IMR-90 (cell line): ENCODE measurements at regions not wholly inside any gene's neighbourhood (a gene's known extent, or its start where the extent isn't known, plus 50 kb on each side); places are given as distances from the start of the nearest gene placed in this dataset.

Experiments
- ATAC-seq: fragments of 200-7000 bp; cut with Tn5 transposase; 2 replicates; pipeline ENCODE4 v1.9.1; 2020; ENCODE audit warnings: low read depth, mild to moderate bottlenecking, moderate library complexity
- BruUV-seq: library from RNA; stranded (reverse); fragments of 400-500 nt; replicated peaks from 2 replicates; lab custom pipeline; 2021; lab: Mats Ljungman, UMichigan
- CTCF ChIA-PET: fragments of 300-600 bp; formaldehyde crosslinking; extraction: SDS; loops from one replicate; lab custom pipeline; 2021; ENCODE audit warnings: antibody characterized with exemption; lab: Yijun Ruan, JAX
- POLR2A ChIA-PET: fragments of 300-600 bp; sonication (Branson Sonifier 250); formaldehyde crosslinking; loops from one replicate; lab custom pipeline; 2022; ENCODE audit warnings: antibody characterized with exemption; ENCODE audit not compliant: unreplicated experiment; lab: Charles Lee
- DNase-seq: peaks from one replicate; pipeline ENCODE4 v3.0.0; 2013
- H2AFZ ChIP-seq: replicated peaks from 2 replicates; pipeline ENCODE3; 2013; ENCODE audit warnings: low read length, mild to moderate bottlenecking; ENCODE audit not compliant: poor library complexity
- H2AK5ac ChIP-seq: 2 replicates; pipeline ENCODE4 v1.6.1; 2013; ENCODE audit warnings: low read depth, low read length, inconsistent platforms
- H2AK9ac ChIP-seq: replicated peaks from 2 replicates; pipeline ENCODE3; 2013; ENCODE audit warnings: mild to moderate bottlenecking, low read depth, low read length, moderate library complexity; ENCODE audit not compliant: poor library complexity
- H2BK120ac ChIP-seq: 2 replicates; pipeline ENCODE4 v1.6.1; 2013; ENCODE audit warnings: low read depth, low read length, inconsistent platforms
- H2BK15ac ChIP-seq: 3 replicates; pipeline ENCODE4 v1.6.1; 2013; ENCODE audit warnings: low read depth, low read length, inconsistent platforms
- H2BK20ac ChIP-seq: 2 replicates; pipeline ENCODE4 v1.6.1; 2013; ENCODE audit warnings: low read depth, mild to moderate bottlenecking, inconsistent platforms, low read length, moderate library complexity
- H2BK5ac ChIP-seq: 2 replicates; pipeline ENCODE4 v1.6.1; 2013; ENCODE audit warnings: mild to moderate bottlenecking, low read depth, low read length, inconsistent platforms; ENCODE audit not compliant: poor library complexity, severe bottlenecking
- H3K14ac ChIP-seq: replicated peaks from 2 replicates; pipeline ENCODE4 v1.6.1; 2013; ENCODE audit warnings: low read depth, low read length, inconsistent platforms
- H3K18ac ChIP-seq: 2 replicates; pipeline ENCODE4 v1.6.1; 2013; ENCODE audit warnings: low read depth, low read length, control low read depth
- H3K23ac ChIP-seq: 2 replicates; pipeline ENCODE4 v1.6.1; 2013; ENCODE audit warnings: low read depth, low read length, inconsistent platforms
- H3K27ac ChIP-seq: 2 replicates; pipeline ENCODE4 v1.5.1; 2013; ENCODE audit warnings: mild to moderate bottlenecking, control low read depth, low read length; ENCODE audit not compliant: insufficient read depth
- H3K27me3 ChIP-seq: 2 replicates; pipeline ENCODE4 v1.6.1; 2013; ENCODE audit warnings: low read length; ENCODE audit not compliant: control insufficient read depth, insufficient read depth
- H3K36me3 ChIP-seq: 2 replicates; pipeline ENCODE4 v1.6.1; 2013; ENCODE audit warnings: low read length, mixed read lengths; ENCODE audit not compliant: control insufficient read depth, insufficient read depth
- H3K4ac ChIP-seq: 2 replicates; pipeline ENCODE4 v1.6.1; 2013; ENCODE audit warnings: low read depth, low read length, inconsistent platforms
- H3K4me1 ChIP-seq: 2 replicates; pipeline ENCODE4 v1.6.1; 2013; ENCODE audit warnings: low read length, mixed read lengths; ENCODE audit not compliant: control insufficient read depth, insufficient read depth
- H3K4me2 ChIP-seq: 2 replicates; pipeline ENCODE4 v1.6.1; 2013; ENCODE audit warnings: low read depth, mild to moderate bottlenecking, control low read depth, low read length, moderate library complexity
- H3K4me3 ChIP-seq: 2 replicates; pipeline ENCODE4 v1.5.1; 2013; ENCODE audit warnings: low read depth, mild to moderate bottlenecking, control low read depth, low read length, moderate library complexity; ENCODE audit not compliant: insufficient read depth
- H3K56ac ChIP-seq: 2 replicates; pipeline ENCODE4 v1.6.1; 2013; ENCODE audit warnings: low read length, inconsistent platforms; ENCODE audit not compliant: insufficient read depth; ENCODE audit errors: extremely low read depth
- H3K79me1 ChIP-seq, 2 experiments: 2 replicates each; pipeline ENCODE4 v1.6.1; 2013; ENCODE audit warnings: low read length in 2 of 2, inconsistent platforms in 1 of 2, low read depth in 1 of 2
- H3K9ac ChIP-seq: 2 replicates; pipeline ENCODE4 v1.6.1; 2013; ENCODE audit warnings: low read depth, low read length, control low read depth
- H3K9me1 ChIP-seq: 2 replicates; pipeline ENCODE4 v1.6.1; 2013; ENCODE audit warnings: low read length, inconsistent platforms; ENCODE audit not compliant: insufficient read depth
- H3K9me3 ChIP-seq: 2 replicates; pipeline ENCODE4 v1.6.1; 2013; ENCODE audit warnings: low read length; ENCODE audit not compliant: control insufficient read depth, insufficient read depth
- H4K20me1 ChIP-seq: 2 replicates; pipeline ENCODE4 v1.6.1; 2013; ENCODE audit warnings: low read length, inconsistent platforms; ENCODE audit not compliant: insufficient read depth
- H4K5ac ChIP-seq: 2 replicates; pipeline ENCODE4 v1.6.1; 2013; ENCODE audit warnings: mild to moderate bottlenecking, low read depth, low read length, control low read depth
- H4K8ac ChIP-seq, 2 experiments: 2 replicates each; pipeline ENCODE4 v1.6.1; 2013; ENCODE audit warnings: low read depth in 2 of 2, low read length in 2 of 2, control low read depth in 1 of 2, inconsistent platforms in 1 of 2
- H4K91ac ChIP-seq: 2 replicates; pipeline ENCODE4 v1.6.1; 2013; ENCODE audit warnings: low read depth, low read length, inconsistent platforms; ENCODE audit not compliant: insufficient read depth
- BHLHE40 ChIP-seq: fragments of 150-350 bp; IDR thresholded peaks from 2 replicates; pipeline ENCODE4 v1.6.1; 2016; ENCODE audit warnings: mild to moderate bottlenecking, low read depth, low read length
- CTCF ChIP-seq: conservative IDR thresholded peaks from 2 replicates; pipeline ENCODE4 v1.5.1; 2012; ENCODE audit warnings: mild to moderate bottlenecking, low read depth, low read length, improper control_type of control experiment
- FOS ChIP-seq: fragments of 150-350 bp; IDR thresholded peaks from 2 replicates; pipeline ENCODE4 v1.6.1; 2016; ENCODE audit warnings: low read depth, low read length
- MAFK ChIP-seq: IDR thresholded peaks from 2 replicates; pipeline ENCODE4 v1.6.1; 2012; ENCODE audit warnings: low read depth, low read length, improper control_type of control experiment
- RAD21 ChIP-seq: IDR thresholded peaks from 2 replicates; pipeline ENCODE4 v1.6.1; 2012; ENCODE audit warnings: low read length, improper control_type of control experiment
- RCOR1 ChIP-seq: IDR thresholded peaks from 2 replicates; pipeline ENCODE4 v1.6.1; 2012; ENCODE audit warnings: mild to moderate bottlenecking, low read length, improper control_type of control experiment; ENCODE audit not compliant: insufficient replicate concordance
- SMC3 ChIP-seq: fragments of 150-350 bp; IDR thresholded peaks from 2 replicates; pipeline ENCODE4 v1.6.1; 2016; ENCODE audit warnings: low read depth, mild to moderate bottlenecking, antibody characterized with exemption, low read length, moderate library complexity
- WGBS, 2 experiments: methylation state at CpG; one replicate each; pipeline versions ENCODE4 v1.1.5 to v1.1.7; 2013; ENCODE audit warnings: missing lambda C conversion rate in 2 of 2; ENCODE audit not compliant: insufficient read length in 1 of 2; ENCODE audit errors: extremely low coverage in 2 of 2; 5-methylcytosine and 5-hydroxymethylcytosine counted together
- dilution Hi-C: fragments of 300-500 bp; cut with HindIII; formaldehyde crosslinking; loops from one replicate; pipeline ENCODE4 v1.14.3; 2018; ENCODE audit warnings: low sequenced_read_pairs; ENCODE audit not compliant: unreplicated experiment
- in situ Hi-C: fragments of 300-500 bp; cut with MboI; formaldehyde crosslinking; loops from 3 replicates; pipeline ENCODE4 v1.14.3; 2019; ENCODE audit warnings: low sequenced_read_pairs, inconsistent platforms, mixed read lengths
- intact Hi-C: fragments of 100-400 bp; cut with micrococcal nuclease; formaldehyde crosslinking; loops from 2 replicates; pipeline ENCODE4 v1.10.0; 2022

GRCh38 chr3:176855901-176856486 is 341.3 kb downstream of the TBL1XR1 start:
- TF ChIP-seq MAFK (no peak), FOS (no peak), RAD21 (no peak), BHLHE40 (no peak), RCOR1 (no peak), CTCF (no peak), SMC3 (no peak)
- H2BK20ac ChIP-seq: no peak overlapping the region
- no peak overlapping the region for H3K4ac ChIP-seq
- H3K27me3 ChIP-seq: no peaks in the 10 kb centered on the region
- H4K8ac ChIP-seq: no peak overlapping the region
- H3K4me1 ChIP-seq: no peaks in the 10 kb centered on the region
- no peak overlapping the region for H2AK9ac ChIP-seq
- dilution Hi-C loops (no loop called here), intact Hi-C loops (no loop called here), in situ Hi-C loops (no loop called here)
- no peak overlapping the region for H3K14ac ChIP-seq
- H4K91ac ChIP-seq: no peak overlapping the region
- no peak overlapping the region for H4K5ac ChIP-seq
- DNase-seq: no peak
- no CpG with 5 or more reads among the region's 2 CpGs for WGBS, 2 experiments
- no peak overlapping the region for H3K27ac ChIP-seq
- H2BK120ac ChIP-seq: no peak overlapping the region
- no peaks in the 10 kb centered on the region for H3K36me3 ChIP-seq
- H3K9me1 ChIP-seq: no peaks in the 10 kb centered on the region
- BruUV-seq: no TSS peak
- H4K20me1 ChIP-seq: no peaks in the 10 kb centered on the region
- no peaks in the 10 kb centered on the region for H3K9me3 ChIP-seq
- no peak overlapping the region for H3K23ac ChIP-seq
- H3K79me1 ChIP-seq: no peaks in the 10 kb centered on the region
- no peak overlapping the region for H3K56ac ChIP-seq
- ChIA-PET CTCF (interaction anchor here (0.6 kb wide), 1 partner anchor 1049 kb away, joined by 3 read pairs; no protein-coding TSS in a partner anchor), POLR2A (no interaction called here)
- H3K9ac ChIP-seq: no peak overlapping the region
- H3K18ac ChIP-seq: no peak overlapping the region
- H3K4me3 ChIP-seq: no peak overlapping the region
- no peak overlapping the region for H2BK15ac ChIP-seq
- no peak overlapping the region for H2AFZ ChIP-seq
- no peak for ATAC-seq
- no peak overlapping the region for H2BK5ac ChIP-seq
- H3K4me2 ChIP-seq: no peak overlapping the region
- no peak overlapping the region for H2AK5ac ChIP-seq
